GM12878 (cell line): ENCODE measurements at regions not wholly inside any gene's neighbourhood (a gene's known extent, or its start where the extent isn't known, plus 50 kb on each side); places are given as distances from the start of the nearest gene placed in this dataset.

Experiments
- ATAC-seq: fragments of 200-7000 bp; cut with Tn5 transposase; 3 replicates; pipeline ENCODE4 v1.9.1; 2020; ENCODE audit warnings: mild to moderate bottlenecking, moderate library complexity
- BruUV-seq: library from RNA; stranded (reverse); fragments of 400-500 nt; replicated peaks from 2 replicates; lab custom pipeline; 2021; lab: Mats Ljungman, UMichigan
- CTCF ChIA-PET: fragments of 300-600 bp; sonication (Branson Sonifier 250); formaldehyde crosslinking; extraction: SDS; loops from one replicate; lab custom pipeline; 2021; ENCODE audit warnings: inconsistent platforms; lab: Yijun Ruan, JAX
- POLR2A ChIA-PET: fragments of 350-600 bp; formaldehyde crosslinking; extraction: SDS; loops from one replicate; lab custom pipeline; 2021; ENCODE audit warnings: inconsistent platforms; lab: Charles Lee
- RAD21 ChIA-PET: fragments of 300-600 bp; sonication (Branson Sonifier 250); formaldehyde crosslinking; loops from one replicate; lab custom pipeline; 2023; ENCODE audit warnings: antibody characterized with exemption; ENCODE audit not compliant: unreplicated experiment; lab: Charles Lee
- SMC1A ChIA-PET: fragments of 300-600 bp; sonication (Branson Sonifier 250); formaldehyde crosslinking; loops from one replicate; lab custom pipeline; 2023; ENCODE audit not compliant: unreplicated experiment, uncharacterized antibody; lab: Charles Lee
- DNase-seq: peaks from one replicate; pipeline ENCODE4 v3.0.0-alpha.2; 2011; ENCODE audit warnings: low read depth, low spot score
- FAIRE-seq: peaks from 3 replicates; lab custom pipeline; 2011; peaks lifted over from hg19 to GRCh38; lab: Jason Lieb, UNC
- H2AFZ ChIP-seq: 2 replicates; pipeline ENCODE4 v1.6.0; 2011; ENCODE audit warnings: low read depth, low read length, control low read depth; ENCODE audit not compliant: control insufficient read depth
- H3K27ac ChIP-seq: 2 replicates; pipeline ENCODE4 v1.5.1; 2011; ENCODE audit warnings: control low read depth; ENCODE audit not compliant: control insufficient read depth, insufficient read depth
- H3K27me3 ChIP-seq, 2 experiments: replicated peaks in 1 of 2; 2 replicates each; pipeline versions ENCODE4 v1.6.0 to v1.6.1; 2011; ENCODE audit warnings: low read length in 1 of 2; ENCODE audit not compliant: control insufficient read depth in 2 of 2, insufficient read depth in 2 of 2
- H3K36me3 ChIP-seq, 2 experiments: 2 replicates each; pipeline ENCODE4 v1.5.1; 2011; ENCODE audit warnings: low read length in 1 of 2; ENCODE audit not compliant: control insufficient read depth in 2 of 2, insufficient read depth in 2 of 2
- H3K4me1 ChIP-seq: 2 replicates; pipeline ENCODE4 v1.6.1; 2011; ENCODE audit warnings: mild to moderate bottlenecking, low read length, moderate library complexity, mixed read lengths; ENCODE audit not compliant: control insufficient read depth, insufficient read depth
- H3K4me2 ChIP-seq: 2 replicates; pipeline ENCODE4 v1.6.0; 2011; ENCODE audit warnings: control low read depth; ENCODE audit not compliant: control insufficient read depth, insufficient read depth
- H3K4me3 ChIP-seq: fragments of 200-600 bp; sonication (generic); 2 replicates; pipeline ENCODE4 v1.5.1; 2016
- H3K79me2 ChIP-seq: 2 replicates; pipeline ENCODE4 v1.6.0; 2011; ENCODE audit warnings: low read length; ENCODE audit not compliant: control insufficient read depth, insufficient read depth
- H3K9ac ChIP-seq: 2 replicates; pipeline ENCODE4 v1.8.0; 2011; ENCODE audit warnings: low read length, control low read depth, mixed read lengths; ENCODE audit not compliant: control insufficient read depth, insufficient read depth
- H3K9me3 ChIP-seq: replicated peaks from 3 replicates; pipeline ENCODE4 v1.5.1; 2011; ENCODE audit warnings: mild to moderate bottlenecking, low read length; ENCODE audit not compliant: control insufficient read depth, insufficient read depth
- H4K20me1 ChIP-seq: 2 replicates; pipeline ENCODE4 v1.6.0; 2011; ENCODE audit not compliant: control insufficient read depth, insufficient read depth
- BRCA1 ChIP-seq: IDR thresholded peaks from 2 replicates; pipeline ENCODE4 v1.6.1; 2011; ENCODE audit warnings: low read depth, low read length, improper control_type of control experiment
- CHD1 ChIP-seq: IDR thresholded peaks from 2 replicates; pipeline ENCODE4 v1.6.1; 2012; ENCODE audit warnings: low read depth, low read length, improper control_type of control experiment
- EED ChIP-seq: sonication (generic); IDR thresholded peaks from 2 replicates; pipeline ENCODE4 v1.6.1; 2016; ENCODE audit warnings: antibody characterized with exemption, low read depth
- GABPA ChIP-seq: IDR thresholded peaks from 2 replicates; pipeline ENCODE4 v1.6.1; 2014; ENCODE audit warnings: antibody characterized with exemption, low read depth, mild to moderate bottlenecking, inconsistent platforms
- HDAC2 ChIP-seq: fragments of 200-600 bp; sonication (generic); IDR thresholded peaks from 2 replicates; pipeline ENCODE4 v1.6.1; 2017
- IRF4 ChIP-seq: IDR thresholded peaks from 2 replicates; pipeline ENCODE4 v1.6.1; 2011; ENCODE audit warnings: low read depth, low read length
- KDM1A ChIP-seq: fragments of 200-600 bp; sonication (generic); IDR thresholded peaks from 2 replicates; pipeline ENCODE4 v1.6.1; 2016; ENCODE audit warnings: borderline replicate concordance
- KLF5 ChIP-seq: fragments of 450-650 bp; IDR thresholded peaks from 2 replicates; pipeline ENCODE4 v1.6.1; 2014; ENCODE audit warnings: mild to moderate bottlenecking; ENCODE audit not compliant: partially characterized antibody
- LARP7 ChIP-seq: fragments of 450-650 bp; IDR thresholded peaks from 2 replicates; pipeline ENCODE4 v1.6.1; 2017; ENCODE audit warnings: mild to moderate bottlenecking
- NFYA ChIP-seq: IDR thresholded peaks from 2 replicates; pipeline ENCODE4 v1.6.1; 2011; ENCODE audit warnings: low read depth, mild to moderate bottlenecking, low read length, improper control_type of control experiment, borderline replicate concordance
- NR2F1 ChIP-seq: fragments of 450-650 bp; conservative IDR thresholded peaks from 2 replicates; pipeline ENCODE4 v1.6.1; 2017; ENCODE audit warnings: mild to moderate bottlenecking
- RELA ChIP-seq: fragments of 450-650 bp; IDR thresholded peaks from 2 replicates; pipeline ENCODE4 v1.8.0; 2014; ENCODE audit warnings: borderline replicate concordance; ENCODE audit not compliant: partially characterized antibody
- SIN3A ChIP-seq: IDR thresholded peaks from 2 replicates; pipeline ENCODE4 v1.6.1; 2012; ENCODE audit warnings: low read depth, low read length, improper control_type of control experiment
- TCF7 ChIP-seq: IDR thresholded peaks from 2 replicates; pipeline ENCODE4 v1.6.1; 2014; ENCODE audit warnings: antibody characterized with exemption, borderline replicate concordance
- ZNF274 ChIP-seq: IDR thresholded peaks from one replicate; pipeline ENCODE4 v1.8.0; 2011; ENCODE audit not compliant: insufficient read length, insufficient read depth
- ZNF622 ChIP-seq: fragments of 450-650 bp; IDR thresholded peaks from 2 replicates; pipeline ENCODE4 v1.6.1; 2017; ENCODE audit warnings: mild to moderate bottlenecking, inconsistent platforms
- WGBS: methylation state at CpG from one replicate; pipeline ENCODE4 v1.1.6; 2016; ENCODE audit warnings: low lambda C conversion rate; ENCODE audit not compliant: insufficient replicate concordance, insufficient coverage; ENCODE audit errors: missing lambda C conversion rate; 5-methylcytosine and 5-hydroxymethylcytosine counted together
- in situ Hi-C: fragments of 300-500 bp; cut with MboI; formaldehyde crosslinking; loops from 9 replicates; pipeline ENCODE4 v1.14.3; 2018; ENCODE audit warnings: mixed read lengths
- intact Hi-C: fragments of 100-400 bp; cut with micrococcal nuclease; formaldehyde crosslinking; loops from one replicate; pipeline ENCODE4 v1.14.2; 2022; ENCODE audit not compliant: unreplicated experiment
- TF ChIP-seq, protein P1 (sequence below): IDR thresholded peaks from 2 replicates; pipeline ENCODE4 v1.6.1; 2011; ENCODE audit warnings: mild to moderate bottlenecking, low read depth, low read length, moderate library complexity; ENCODE audit not compliant: insufficient replicate concordance
- TF ChIP-seq, protein P2 (sequence below): fragments of 450-650 bp; formaldehyde crosslinking; IDR thresholded peaks from 2 replicates; pipeline ENCODE4 v1.4.0; 2022; ENCODE audit warnings: mild to moderate bottlenecking, moderate library complexity
- TF ChIP-seq, protein P3 (sequence below): fragments of 450-650 bp; IDR thresholded peaks from 2 replicates; pipeline ENCODE4 v1.6.1; 2014; ENCODE audit warnings: mild to moderate bottlenecking
- TF ChIP-seq, protein P4 (sequence below): IDR thresholded peaks from 2 replicates; pipeline ENCODE4 v1.6.1; 2012; ENCODE audit warnings: low read depth, low read length, improper control_type of control experiment

DNA sequence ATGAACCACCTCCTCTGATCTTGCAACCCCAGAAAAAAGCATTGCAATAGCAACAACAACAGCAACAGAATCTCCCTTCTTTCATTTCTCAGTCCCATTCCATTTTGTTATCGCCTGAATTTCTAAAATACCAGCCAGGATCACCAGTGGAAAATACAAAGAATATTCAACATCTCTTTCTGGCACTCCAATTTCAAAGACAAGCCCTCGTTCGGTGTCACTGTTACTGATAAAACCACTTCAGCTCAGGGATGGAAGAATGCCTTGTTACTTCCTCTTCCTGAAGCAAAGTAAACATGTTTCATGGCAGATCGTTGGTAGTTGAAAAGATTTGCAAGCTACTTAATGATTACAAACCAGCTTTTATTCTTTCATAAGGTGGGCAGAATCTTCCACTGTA, 94.0 kb upstream of the SPTLC3 start:
- H3K27ac ChIP-seq, result no peak overlapping the region
- no peak overlapping the region for H3K4me2 ChIP-seq
- intact Hi-C loops (no loop called here), in situ Hi-C loops (no loop called here)
- no peaks in the 10 kb centered on the region for H3K36me3 ChIP-seq
- CTCF ChIA-PET, result interaction anchor here (1.0 kb wide), 1 partner anchor 189 kb away, joined by 3 read pairs; no protein-coding TSS in a partner anchor
- TF ChIP-seq, protein P1, sequence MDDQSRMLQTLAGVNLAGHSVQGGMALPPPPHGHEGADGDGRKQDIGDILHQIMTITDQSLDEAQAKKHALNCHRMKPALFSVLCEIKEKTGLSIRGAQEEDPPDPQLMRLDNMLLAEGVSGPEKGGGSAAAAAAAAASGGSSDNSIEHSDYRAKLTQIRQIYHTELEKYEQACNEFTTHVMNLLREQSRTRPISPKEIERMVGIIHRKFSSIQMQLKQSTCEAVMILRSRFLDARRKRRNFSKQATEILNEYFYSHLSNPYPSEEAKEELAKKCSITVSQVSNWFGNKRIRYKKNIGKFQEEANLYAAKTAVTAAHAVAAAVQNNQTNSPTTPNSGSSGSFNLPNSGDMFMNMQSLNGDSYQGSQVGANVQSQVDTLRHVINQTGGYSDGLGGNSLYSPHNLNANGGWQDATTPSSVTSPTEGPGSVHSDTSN, result no peak
- TF ChIP-seq, protein P2, sequence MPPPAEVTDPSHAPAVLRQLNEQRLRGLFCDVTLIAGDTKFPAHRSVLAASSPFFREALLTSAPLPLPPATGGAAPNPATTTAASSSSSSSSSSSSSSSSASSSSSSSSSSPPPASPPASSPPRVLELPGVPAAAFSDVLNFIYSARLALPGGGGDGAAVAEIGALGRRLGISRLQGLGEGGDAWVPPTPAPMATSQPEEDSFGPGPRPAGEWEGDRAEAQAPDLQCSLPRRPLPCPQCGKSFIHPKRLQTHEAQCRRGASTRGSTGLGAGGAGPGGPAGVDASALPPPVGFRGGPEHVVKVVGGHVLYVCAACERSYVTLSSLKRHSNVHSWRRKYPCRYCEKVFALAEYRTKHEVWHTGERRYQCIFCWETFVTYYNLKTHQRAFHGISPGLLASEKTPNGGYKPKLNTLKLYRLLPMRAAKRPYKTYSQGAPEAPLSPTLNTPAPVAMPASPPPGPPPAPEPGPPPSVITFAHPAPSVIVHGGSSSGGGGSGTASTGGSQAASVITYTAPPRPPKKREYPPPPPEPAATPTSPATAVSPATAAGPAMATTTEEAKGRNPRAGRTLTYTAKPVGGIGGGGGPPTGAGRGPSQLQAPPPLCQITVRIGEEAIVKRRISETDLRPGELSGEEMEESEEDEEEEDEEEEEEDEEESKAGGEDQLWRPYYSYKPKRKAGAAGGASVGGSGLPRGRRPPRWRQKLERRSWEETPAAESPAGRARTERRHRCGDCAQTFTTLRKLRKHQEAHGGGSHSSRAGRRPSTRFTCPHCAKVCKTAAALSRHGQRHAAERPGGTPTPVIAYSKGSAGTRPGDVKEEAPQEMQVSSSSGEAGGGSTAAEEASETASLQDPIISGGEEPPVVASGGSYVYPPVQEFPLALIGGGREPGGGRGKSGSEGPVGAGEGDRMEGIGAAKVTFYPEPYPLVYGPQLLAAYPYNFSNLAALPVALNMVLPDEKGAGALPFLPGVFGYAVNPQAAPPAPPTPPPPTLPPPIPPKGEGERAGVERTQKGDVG, result no peak
- TF ChIP-seq NR2F1, result no peak
- no peak for TF ChIP-seq NFYA
- no peak for TF ChIP-seq EED
- no peak for TF ChIP-seq LARP7
- no peak for TF ChIP-seq KDM1A
- TF ChIP-seq, protein P3, sequence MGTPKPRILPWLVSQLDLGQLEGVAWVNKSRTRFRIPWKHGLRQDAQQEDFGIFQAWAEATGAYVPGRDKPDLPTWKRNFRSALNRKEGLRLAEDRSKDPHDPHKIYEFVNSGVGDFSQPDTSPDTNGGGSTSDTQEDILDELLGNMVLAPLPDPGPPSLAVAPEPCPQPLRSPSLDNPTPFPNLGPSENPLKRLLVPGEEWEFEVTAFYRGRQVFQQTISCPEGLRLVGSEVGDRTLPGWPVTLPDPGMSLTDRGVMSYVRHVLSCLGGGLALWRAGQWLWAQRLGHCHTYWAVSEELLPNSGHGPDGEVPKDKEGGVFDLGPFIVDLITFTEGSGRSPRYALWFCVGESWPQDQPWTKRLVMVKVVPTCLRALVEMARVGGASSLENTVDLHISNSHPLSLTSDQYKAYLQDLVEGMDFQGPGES, result no peak
- TF ChIP-seq RELA, result no peak
- TF ChIP-seq, protein P4, sequence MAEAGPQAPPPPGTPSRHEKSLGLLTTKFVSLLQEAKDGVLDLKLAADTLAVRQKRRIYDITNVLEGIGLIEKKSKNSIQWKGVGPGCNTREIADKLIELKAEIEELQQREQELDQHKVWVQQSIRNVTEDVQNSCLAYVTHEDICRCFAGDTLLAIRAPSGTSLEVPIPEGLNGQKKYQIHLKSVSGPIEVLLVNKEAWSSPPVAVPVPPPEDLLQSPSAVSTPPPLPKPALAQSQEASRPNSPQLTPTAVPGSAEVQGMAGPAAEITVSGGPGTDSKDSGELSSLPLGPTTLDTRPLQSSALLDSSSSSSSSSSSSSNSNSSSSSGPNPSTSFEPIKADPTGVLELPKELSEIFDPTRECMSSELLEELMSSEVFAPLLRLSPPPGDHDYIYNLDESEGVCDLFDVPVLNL, result no peak
- no peak for TF ChIP-seq CHD1
- TF ChIP-seq IRF4, result no peak
- TF ChIP-seq ZNF274, result no peak
- TF ChIP-seq KLF5, result no peak
- TF ChIP-seq HDAC2, result no peak
- no peak for TF ChIP-seq BRCA1
- TF ChIP-seq ZNF622, result no peak
- no peak for TF ChIP-seq SIN3A
- no peak for TF ChIP-seq GABPA
- no peak for TF ChIP-seq TCF7
- POLR2A ChIA-PET, result no interaction called here
- no peaks in the 10 kb centered on the region for H3K9me3 ChIP-seq
- no peaks in the 10 kb centered on the region for H4K20me1 ChIP-seq
- ATAC-seq (no peak), DNase-seq (no peak), FAIRE-seq (no peak)
- no peaks in the 10 kb centered on the region for H3K4me1 ChIP-seq
- no peak overlapping the region for H3K9ac ChIP-seq
- no TSS peak for BruUV-seq
- no peak overlapping the region for H3K4me3 ChIP-seq
- H3K27me3 ChIP-seq, result no peaks in the 10 kb centered on the region
- RAD21 ChIA-PET, result no interaction called here
- H2AFZ ChIP-seq, result no peak overlapping the region
- WGBS, result 13% methylated on average over 4 of the region's 4 CpGs
- SMC1A ChIA-PET, result no interaction called here
- no peaks in the 10 kb centered on the region for H3K79me2 ChIP-seq
